Mesendoderm (in vitro differentiated cells): ENCODE measurements at regions not wholly inside any gene's neighbourhood (a gene's known extent, or its start where the extent isn't known, plus 50 kb on each side); places are given as distances from the start of the nearest gene placed in this dataset.

Source experiments
- DNase-seq: peaks from one replicate; pipeline ENCODE4 v3.0.0; 2013
- H2AK5ac ChIP-seq: 2 replicates; pipeline ENCODE4 v1.6.1; 2013; ENCODE audit warnings: low read length, inconsistent platforms
- H2BK120ac ChIP-seq: 2 replicates; pipeline ENCODE4 v1.6.1; 2013; ENCODE audit warnings: low read depth, mild to moderate bottlenecking, low read length, moderate library complexity, mixed read lengths
- H2BK15ac ChIP-seq: replicated peaks from 2 replicates; pipeline ENCODE4 v1.6.1; 2013; ENCODE audit warnings: low read depth, mild to moderate bottlenecking, moderate library complexity
- H2BK5ac ChIP-seq: 2 replicates; pipeline ENCODE4 v1.6.1; 2013; ENCODE audit warnings: low read length, inconsistent platforms
- H3K18ac ChIP-seq: 2 replicates; pipeline ENCODE4 v1.6.1; 2013; ENCODE audit warnings: mild to moderate bottlenecking, low read length, mixed read lengths
- H3K23ac ChIP-seq: one replicate; pipeline ENCODE4 v1.6.1; 2013; ENCODE audit warnings: low read length
- H3K27ac ChIP-seq: 2 replicates; pipeline ENCODE4 v1.5.1; 2013; ENCODE audit warnings: low read depth, mild to moderate bottlenecking, inconsistent platforms, low read length, moderate library complexity
- H3K27me3 ChIP-seq: 2 replicates; pipeline ENCODE4 v1.6.1; 2013; ENCODE audit warnings: low read length, control low read depth, mild to moderate bottlenecking, inconsistent platforms; ENCODE audit not compliant: insufficient read depth, poor library complexity
- H3K36me3 ChIP-seq: 2 replicates; pipeline ENCODE4 v1.6.1; 2013; ENCODE audit warnings: low read length, inconsistent platforms; ENCODE audit not compliant: control insufficient read depth, insufficient read depth
- H3K4ac ChIP-seq: one replicate; pipeline ENCODE4 v1.6.1; 2013; ENCODE audit warnings: low read depth, mild to moderate bottlenecking, low read length, moderate library complexity
- H3K4me1 ChIP-seq: 2 replicates; pipeline ENCODE4 v1.6.1; 2013; ENCODE audit warnings: low read depth, low read length, inconsistent platforms; ENCODE audit not compliant: control insufficient read depth
- H3K4me2 ChIP-seq: 2 replicates; pipeline ENCODE4 v1.6.1; 2013; ENCODE audit warnings: low read length
- H3K4me3 ChIP-seq: 2 replicates; pipeline ENCODE4 v1.5.1; 2013; ENCODE audit warnings: mild to moderate bottlenecking, low read length
- H3K56ac ChIP-seq: one replicate; pipeline ENCODE4 v1.6.1; 2013; ENCODE audit warnings: low read length
- H3K79me1 ChIP-seq: 2 replicates; pipeline ENCODE4 v1.6.1; 2013; ENCODE audit warnings: low read length, inconsistent platforms
- H3K79me2 ChIP-seq: 2 replicates; pipeline ENCODE4 v1.6.1; 2013; ENCODE audit warnings: mild to moderate bottlenecking, low read length; ENCODE audit not compliant: control insufficient read depth, insufficient read depth
- H3K9ac ChIP-seq: 2 replicates; pipeline ENCODE4 v1.6.1; 2013; ENCODE audit warnings: low read length, inconsistent platforms
- H4K5ac ChIP-seq: one replicate; pipeline ENCODE4 v1.6.1; 2013; ENCODE audit warnings: low read length
- H4K8ac ChIP-seq: one replicate; pipeline ENCODE4 v1.6.1; 2013; ENCODE audit warnings: low read depth, mild to moderate bottlenecking, control low read depth, low read length, moderate library complexity
- WGBS: extraction: QIAGEN DNeasy Blood & Tissue Kit; methylation state at CpG from one replicate; pipeline ENCODE4 v1.1.7; 2013; ENCODE audit warnings: low lambda C conversion rate, missing lambda C conversion rate; ENCODE audit not compliant: insufficient coverage; ENCODE audit errors: extremely low coverage; 5-methylcytosine and 5-hydroxymethylcytosine counted together

DNA sequence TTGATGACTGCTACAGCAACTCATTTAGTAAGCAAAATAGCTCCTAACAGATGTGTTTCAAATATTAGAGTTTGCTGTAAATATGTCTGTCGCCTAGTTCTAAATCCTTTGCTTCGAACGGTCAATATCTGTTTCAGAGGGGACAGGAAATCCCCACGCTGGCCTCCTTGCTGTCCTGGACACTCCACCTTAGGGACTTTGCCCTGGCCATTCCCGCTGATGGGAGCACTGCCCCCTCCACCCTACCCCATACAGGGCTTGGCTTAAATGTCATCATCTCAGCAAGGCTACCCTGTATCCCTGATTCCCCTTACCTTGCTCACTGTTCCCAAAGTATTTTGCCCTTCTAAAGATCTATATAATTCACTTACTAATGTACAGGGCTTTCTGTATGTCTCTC is 86.1 kb upstream of the HIVEP3 start:
- Histone ChIP-seq H3K4me3 (no peak overlapping the region), H3K79me1 (no peaks in the 10 kb centered on the region), H3K4ac (no peak overlapping the region), H3K27ac (no peak overlapping the region), H3K4me2 (no peak overlapping the region), H3K79me2 (no peaks in the 10 kb centered on the region), H4K5ac (no peak overlapping the region), H3K56ac (no peak overlapping the region), H3K4me1 (no peaks in the 10 kb centered on the region), H2BK5ac (no peak overlapping the region), H3K36me3 (no peaks in the 10 kb centered on the region), H3K9ac (no peak overlapping the region), H2AK5ac (no peak overlapping the region), H3K23ac (no peak overlapping the region), H4K8ac (no peak overlapping the region), H3K27me3 (no peaks in the 10 kb centered on the region), H3K18ac (no peak overlapping the region), H2BK15ac (no peak overlapping the region), H2BK120ac (no peak overlapping the region)
- no peak for DNase-seq
- WGBS: no CpG with 5 or more reads among the region's 5 CpGs

- Histone ChIP-seq H2BK120ac (no peak overlapping the region), H3K56ac (no peak overlapping the region), H4K5ac (no peak overlapping the region), H3K23ac (no peak overlapping the region), H3K27me3 (no peaks in the 10 kb centered on the region), H3K4me3 (no peak overlapping the region), H3K79me2 (no peaks in the 10 kb centered on the region), H3K79me1 (no peaks in the 10 kb centered on the region), H3K27ac (no peak overlapping the region), H3K9ac (no peak overlapping the region), H4K8ac (no peak overlapping the region), H3K18ac (no peak overlapping the region), H3K4me2 (no peak overlapping the region), H2BK15ac (no peak overlapping the region), H2AK5ac (no peak overlapping the region), H3K4ac (no peak overlapping the region), H2BK5ac (no peak overlapping the region), H3K36me3 (no peaks in the 10 kb centered on the region), H3K4me1 (no peaks in the 10 kb centered on the region)
- DNase-seq: no peak
- WGBS: no CpG with 5 or more reads among the region's 4 CpGs
Observed at GRCh38 chr1:42004322-42004721, 85.6 kb upstream of the HIVEP3 start.

- no peak overlapping the region for H3K23ac ChIP-seq
- WGBS: no CpG with 5 or more reads among the region's 5 CpGs
- no peak overlapping the region for H4K8ac ChIP-seq
- no peak for DNase-seq
- H3K4ac ChIP-seq: no peak overlapping the region
- no peak overlapping the region for H3K4me3 ChIP-seq
- H2BK5ac ChIP-seq: no peak overlapping the region
- H3K4me2 ChIP-seq: no peak overlapping the region
- H3K79me2 ChIP-seq: no peaks in the 10 kb centered on the region
- no peaks in the 10 kb centered on the region for H3K79me1 ChIP-seq
- no peak overlapping the region for H3K9ac ChIP-seq
- no peak overlapping the region for H4K5ac ChIP-seq
- no peak overlapping the region for H3K18ac ChIP-seq
- H2BK15ac ChIP-seq: no peak overlapping the region
- no peak overlapping the region for H3K56ac ChIP-seq
- H3K27me3 ChIP-seq: no peaks in the 10 kb centered on the region
- no peaks in the 10 kb centered on the region for H3K4me1 ChIP-seq
- H2BK120ac ChIP-seq: no peak overlapping the region
- no peak overlapping the region for H2AK5ac ChIP-seq
- H3K36me3 ChIP-seq: no peaks in the 10 kb centered on the region
- no peak overlapping the region for H3K27ac ChIP-seq
Observed at GRCh38 chr1:42003433-42003832, 84.7 kb upstream of the HIVEP3 start.

- Histone ChIP-seq H4K5ac (no peak overlapping the region), H2BK5ac (no peak overlapping the region), H3K4me3 (no peak overlapping the region), H3K56ac (no peak overlapping the region), H3K23ac (no peak overlapping the region), H3K9ac (no peak overlapping the region), H3K4me2 (no peak overlapping the region), H3K36me3 (no peaks in the 10 kb centered on the region), H3K4ac (no peak overlapping the region), H3K79me1 (no peaks in the 10 kb centered on the region), H2BK120ac (no peak overlapping the region), H3K79me2 (no peaks in the 10 kb centered on the region), H3K27ac (no peak overlapping the region), H2BK15ac (no peak overlapping the region), H3K18ac (no peak overlapping the region), H4K8ac (no peak overlapping the region), H3K27me3 (no peaks in the 10 kb centered on the region), H3K4me1 (no peaks in the 10 kb centered on the region), H2AK5ac (no peak overlapping the region)
- DNase-seq: no peak
- no CpG with 5 or more reads among the region's 4 CpGs for WGBS
Observed at GRCh38 chr1:42002220-42002619, 83.5 kb upstream of the HIVEP3 start.

GRCh38 chr1:42000766-42001165 is 82.0 kb upstream of the HIVEP3 start:
- Histone ChIP-seq H3K79me2 (no peaks in the 10 kb centered on the region), H3K79me1 (no peaks in the 10 kb centered on the region), H2AK5ac (no peak overlapping the region), H3K56ac (no peak overlapping the region), H3K27ac (no peak overlapping the region), H3K23ac (no peak overlapping the region), H3K4ac (no peak overlapping the region), H3K4me2 (no peak overlapping the region), H3K4me1 (no peaks in the 10 kb centered on the region), H3K27me3 (no peaks in the 10 kb centered on the region), H2BK5ac (no peak overlapping the region), H3K18ac (no peak overlapping the region), H4K8ac (no peak overlapping the region), H2BK15ac (no peak overlapping the region), H3K9ac (no peak overlapping the region), H4K5ac (no peak overlapping the region), H2BK120ac (no peak overlapping the region), H3K36me3 (no peaks in the 10 kb centered on the region), H3K4me3 (no peak overlapping the region)
- no peak for DNase-seq
- WGBS: no CpG with 5 or more reads among the region's 3 CpGs

DNA sequence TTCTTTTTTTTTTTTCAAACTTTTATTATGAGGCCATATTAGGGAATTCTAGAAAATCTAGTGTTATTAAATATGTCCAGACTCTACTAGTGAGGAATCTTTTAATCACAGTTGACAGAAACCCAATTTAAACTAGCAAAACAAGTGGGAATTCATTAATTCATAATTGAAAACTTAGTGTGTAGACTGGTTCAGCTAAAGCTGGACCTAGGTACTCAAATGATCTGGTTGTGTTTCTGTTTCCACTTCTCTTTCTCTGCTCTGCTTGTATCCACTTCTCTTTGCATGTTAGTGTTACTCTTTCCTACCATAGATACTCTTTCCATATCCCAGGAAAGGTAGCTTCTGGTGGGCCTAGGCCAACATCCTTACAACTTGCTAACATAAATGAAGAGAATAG is 81.2 kb upstream of the HIVEP3 start:
- Histone ChIP-seq H3K27ac (no peak overlapping the region), H2BK15ac (no peak overlapping the region), H3K18ac (no peak overlapping the region), H3K4me1 (no peaks in the 10 kb centered on the region), H2BK120ac (no peak overlapping the region), H3K27me3 (no peaks in the 10 kb centered on the region), H3K56ac (no peak overlapping the region), H3K9ac (no peak overlapping the region), H3K4me2 (no peak overlapping the region), H3K79me2 (no peaks in the 10 kb centered on the region), H3K4me3 (no peak overlapping the region), H3K36me3 (no peaks in the 10 kb centered on the region), H3K79me1 (no peaks in the 10 kb centered on the region), H3K23ac (no peak overlapping the region), H4K5ac (no peak overlapping the region), H4K8ac (no peak overlapping the region), H3K4ac (no peak overlapping the region), H2BK5ac (no peak overlapping the region), H2AK5ac (no peak overlapping the region)
- DNase-seq: no peak
